ENCODE measurements at regions not wholly inside any gene's neighbourhood (a gene's known extent, or its start where the extent isn't known, plus 50 kb on each side); places are given as distances from the start of the nearest gene placed in this dataset.

DNA sequence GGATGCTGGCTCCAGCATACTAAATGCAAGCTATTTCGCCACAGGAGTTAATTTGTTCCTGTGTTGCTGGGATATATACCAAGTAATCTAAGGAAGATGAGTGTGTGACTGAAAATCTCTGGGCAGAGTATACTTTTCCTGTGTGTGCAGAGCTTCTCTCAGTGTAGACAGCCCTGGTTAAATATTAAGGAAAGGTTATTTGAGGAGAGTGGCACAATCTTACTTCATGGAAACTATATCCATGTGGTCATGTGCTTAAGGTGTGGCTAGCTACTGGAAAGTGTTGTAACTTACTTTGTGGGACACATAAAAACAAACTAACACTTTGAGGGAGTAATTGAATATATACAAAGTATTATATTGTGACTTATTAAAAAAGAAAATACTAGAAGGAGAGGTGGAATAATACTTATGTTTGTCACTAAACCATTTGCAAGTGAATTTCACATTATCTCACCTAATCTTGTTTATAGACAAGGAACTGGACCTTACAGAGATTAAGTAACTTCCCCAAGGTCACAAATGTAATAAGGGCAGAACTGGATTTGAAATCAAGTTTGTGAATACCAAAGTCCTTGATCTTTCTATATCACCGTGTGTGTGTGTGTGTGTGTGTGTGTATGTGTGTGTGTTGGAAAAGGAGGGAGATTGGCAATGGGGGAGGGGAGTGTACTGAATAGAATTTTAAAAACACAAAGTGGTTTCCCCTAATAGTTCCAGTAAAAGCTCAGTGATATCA, 408.2 kb upstream of the NR3C2 start:
- no peak overlapping the region for H2AFZ ChIP-seq (ENCODE audit: low read length)
- intact Hi-C loops (cut with micrococcal nuclease; ENCODE audit: unreplicated experiment) (no loop called here), in situ Hi-C loops (cut with HindIII; ENCODE audit: extremely low pct_ligation_motif_present, low pct_unique_long_range_greater_than_20kb) (no loop called here)
- no TSS peak for BruUV-seq (replicated peaks)
- 7% methylated on average over 2 of the region's 2 CpGs for WGBS (ENCODE audit: low lambda C conversion rate)
- H3K79me2 ChIP-seq (ENCODE audit: insufficient read depth, low read length) = no peaks in the 10 kb centered on the region
- peak; percentile 84 for ATAC-seq
- no peak overlapping the region for H3K4me2 ChIP-seq (ENCODE audit: low read depth, low read length)
- H3K4me3 ChIP-seq (replicated peaks in 1 of 3; ENCODE audit: insufficient read depth in 1 of 3, low read depth in 2 of 3, low read length in 3 of 3) = no peak overlapping the region
- H3K36me3 ChIP-seq (replicated peaks in 1 of 2; ENCODE audit: control insufficient read depth in 1 of 2, insufficient read depth in 2 of 2, low read length in 2 of 2) = no peaks in the 10 kb centered on the region
- H4K20me1 ChIP-seq (ENCODE audit: insufficient read depth, low read length) = no peaks in the 10 kb centered on the region
- no peak for FAIRE-seq
- H3K27ac ChIP-seq (ENCODE audit: extremely low read length, insufficient read depth, low read length) = no peak overlapping the region
- CTCF ChIA-PET (ENCODE audit: low intra/inter-chr PET ratio, low total read pairs) = no interaction called here
- no peak overlapping the region for H3K9ac ChIP-seq (ENCODE audit: insufficient read depth, low read depth, low read length)
- POLR2A ChIA-PET = no interaction called here
- TF ChIP-seq, protein P1, sequence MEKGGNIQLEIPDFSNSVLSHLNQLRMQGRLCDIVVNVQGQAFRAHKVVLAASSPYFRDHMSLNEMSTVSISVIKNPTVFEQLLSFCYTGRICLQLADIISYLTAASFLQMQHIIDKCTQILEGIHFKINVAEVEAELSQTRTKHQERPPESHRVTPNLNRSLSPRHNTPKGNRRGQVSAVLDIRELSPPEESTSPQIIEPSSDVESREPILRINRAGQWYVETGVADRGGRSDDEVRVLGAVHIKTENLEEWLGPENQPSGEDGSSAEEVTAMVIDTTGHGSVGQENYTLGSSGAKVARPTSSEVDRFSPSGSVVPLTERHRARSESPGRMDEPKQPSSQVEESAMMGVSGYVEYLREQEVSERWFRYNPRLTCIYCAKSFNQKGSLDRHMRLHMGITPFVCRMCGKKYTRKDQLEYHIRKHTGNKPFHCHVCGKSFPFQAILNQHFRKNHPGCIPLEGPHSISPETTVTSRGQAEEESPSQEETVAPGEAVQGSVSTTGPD (CRISPR knock-in tag; IDR thresholded peaks at IDR 0.05) = no peak
- TF ChIP-seq ZFYVE20 (CRISPR knock-in tag; IDR thresholded peaks at IDR 0.05; ENCODE audit: borderline replicate concordance, low read depth) (no peak), CEBPB (IDR thresholded peaks at IDR 0.05; ENCODE audit: borderline replicate concordance, low read depth, low read length) (peak; percentile 35; the same call in 1 of the 2 replicates)
- TF ChIP-seq, protein P2, sequence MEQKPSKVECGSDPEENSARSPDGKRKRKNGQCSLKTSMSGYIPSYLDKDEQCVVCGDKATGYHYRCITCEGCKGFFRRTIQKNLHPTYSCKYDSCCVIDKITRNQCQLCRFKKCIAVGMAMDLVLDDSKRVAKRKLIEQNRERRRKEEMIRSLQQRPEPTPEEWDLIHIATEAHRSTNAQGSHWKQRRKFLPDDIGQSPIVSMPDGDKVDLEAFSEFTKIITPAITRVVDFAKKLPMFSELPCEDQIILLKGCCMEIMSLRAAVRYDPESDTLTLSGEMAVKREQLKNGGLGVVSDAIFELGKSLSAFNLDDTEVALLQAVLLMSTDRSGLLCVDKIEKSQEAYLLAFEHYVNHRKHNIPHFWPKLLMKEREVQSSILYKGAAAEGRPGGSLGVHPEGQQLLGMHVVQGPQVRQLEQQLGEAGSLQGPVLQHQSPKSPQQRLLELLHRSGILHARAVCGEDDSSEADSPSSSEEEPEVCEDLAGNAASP (CRISPR knock-in tag; IDR thresholded peaks at IDR 0.05; ENCODE audit: borderline replicate concordance) = peak; percentile 71; the same call in 1 of the 2 replicates
- TF ChIP-seq, protein P3, sequence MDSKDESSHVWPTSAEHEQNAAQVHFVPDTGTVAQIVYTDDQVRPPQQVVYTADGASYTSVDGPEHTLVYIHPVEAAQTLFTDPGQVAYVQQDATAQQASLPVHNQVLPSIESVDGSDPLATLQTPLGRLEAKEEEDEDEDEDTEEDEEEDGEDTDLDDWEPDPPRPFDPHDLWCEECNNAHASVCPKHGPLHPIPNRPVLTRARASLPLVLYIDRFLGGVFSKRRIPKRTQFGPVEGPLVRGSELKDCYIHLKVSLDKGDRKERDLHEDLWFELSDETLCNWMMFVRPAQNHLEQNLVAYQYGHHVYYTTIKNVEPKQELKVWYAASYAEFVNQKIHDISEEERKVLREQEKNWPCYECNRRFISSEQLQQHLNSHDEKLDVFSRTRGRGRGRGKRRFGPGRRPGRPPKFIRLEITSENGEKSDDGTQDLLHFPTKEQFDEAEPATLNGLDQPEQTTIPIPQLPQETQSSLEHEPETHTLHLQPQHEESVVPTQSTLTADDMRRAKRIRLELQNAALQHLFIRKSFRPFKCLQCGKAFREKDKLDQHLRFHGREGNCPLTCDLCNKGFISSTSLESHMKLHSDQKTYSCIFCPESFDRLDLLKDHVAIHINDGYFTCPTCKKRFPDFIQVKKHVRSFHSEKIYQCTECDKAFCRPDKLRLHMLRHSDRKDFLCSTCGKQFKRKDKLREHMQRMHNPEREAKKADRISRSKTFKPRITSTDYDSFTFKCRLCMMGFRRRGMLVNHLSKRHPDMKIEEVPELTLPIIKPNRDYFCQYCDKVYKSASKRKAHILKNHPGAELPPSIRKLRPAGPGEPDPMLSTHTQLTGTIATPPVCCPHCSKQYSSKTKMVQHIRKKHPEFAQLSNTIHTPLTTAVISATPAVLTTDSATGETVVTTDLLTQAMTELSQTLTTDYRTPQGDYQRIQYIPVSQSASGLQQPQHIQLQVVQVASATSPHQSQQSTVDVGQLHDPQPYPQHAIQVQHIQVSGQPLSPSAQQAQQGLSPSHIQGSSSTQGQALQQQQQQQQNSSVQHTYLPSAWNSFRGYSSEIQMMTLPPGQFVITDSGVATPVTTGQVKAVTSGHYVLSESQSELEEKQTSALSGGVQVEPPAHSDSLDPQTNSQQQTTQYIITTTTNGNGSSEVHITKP (CRISPR knock-in tag; IDR thresholded peaks at IDR 0.05; ENCODE audit: low read depth) = no peak
- H3K4me1 ChIP-seq (ENCODE audit: insufficient read depth, low read length) = peaks cover 7% of the 10 kb centered on the region
- H3K9me3 ChIP-seq (ENCODE audit: low read length) = peaks cover 37% of the 10 kb centered on the region
- peak; percentile 20 for DNase-seq (ENCODE audit: low spot score)
- H3K27me3 ChIP-seq (ENCODE audit: control insufficient read depth in 1 of 2, insufficient read depth in 2 of 2, low read length in 2 of 2) = no peaks in the 10 kb centered on the region

Measured in HepG2 (cell line).